ENCODE measurements at regions not wholly inside any gene's neighbourhood (a gene's known extent, or its start where the extent isn't known, plus 50 kb on each side); places are given as distances from the start of the nearest gene placed in this dataset.

DNA sequence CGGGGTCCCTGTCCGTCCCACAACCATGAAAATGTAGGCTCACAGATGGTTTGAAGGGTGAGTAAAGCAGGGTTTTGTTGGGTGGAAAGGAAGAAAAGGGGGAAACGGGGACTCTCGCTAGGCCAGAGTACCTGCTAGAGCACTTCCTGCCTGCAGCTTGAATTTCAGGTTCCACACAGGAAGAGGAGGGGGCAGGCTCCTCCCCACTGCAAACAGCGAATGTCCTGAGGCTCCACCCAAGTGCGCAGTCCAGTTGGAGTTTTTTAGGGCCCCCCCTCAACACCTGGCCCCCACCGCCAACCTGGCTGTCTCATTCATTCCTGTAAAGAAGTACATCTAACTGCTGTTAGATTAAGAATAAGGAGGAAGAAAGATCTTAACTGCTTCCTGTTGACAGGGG lies 414.7 kb downstream of the SH2D4B start:
- TF ChIP-seq, protein P1, sequence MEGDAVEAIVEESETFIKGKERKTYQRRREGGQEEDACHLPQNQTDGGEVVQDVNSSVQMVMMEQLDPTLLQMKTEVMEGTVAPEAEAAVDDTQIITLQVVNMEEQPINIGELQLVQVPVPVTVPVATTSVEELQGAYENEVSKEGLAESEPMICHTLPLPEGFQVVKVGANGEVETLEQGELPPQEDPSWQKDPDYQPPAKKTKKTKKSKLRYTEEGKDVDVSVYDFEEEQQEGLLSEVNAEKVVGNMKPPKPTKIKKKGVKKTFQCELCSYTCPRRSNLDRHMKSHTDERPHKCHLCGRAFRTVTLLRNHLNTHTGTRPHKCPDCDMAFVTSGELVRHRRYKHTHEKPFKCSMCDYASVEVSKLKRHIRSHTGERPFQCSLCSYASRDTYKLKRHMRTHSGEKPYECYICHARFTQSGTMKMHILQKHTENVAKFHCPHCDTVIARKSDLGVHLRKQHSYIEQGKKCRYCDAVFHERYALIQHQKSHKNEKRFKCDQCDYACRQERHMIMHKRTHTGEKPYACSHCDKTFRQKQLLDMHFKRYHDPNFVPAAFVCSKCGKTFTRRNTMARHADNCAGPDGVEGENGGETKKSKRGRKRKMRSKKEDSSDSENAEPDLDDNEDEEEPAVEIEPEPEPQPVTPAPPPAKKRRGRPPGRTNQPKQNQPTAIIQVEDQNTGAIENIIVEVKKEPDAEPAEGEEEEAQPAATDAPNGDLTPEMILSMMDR (IDR thresholded peaks at IDR 0.05), result no peak
- TF ChIP-seq POLR2A (IDR thresholded peaks at IDR 0.05), result no peak

Data from uterus (tissue), 2 donors.